Breast epithelium (tissue), 4 donors: ENCODE measurements at regions not wholly inside any gene's neighbourhood (a gene's known extent, or its start where the extent isn't known, plus 50 kb on each side); places are given as distances from the start of the nearest gene placed in this dataset.

Experiments used
- DNase-seq, 2 donors: peaks; one replicate each; pipeline ENCODE4 v3.0.0-alpha.2; 2019; ENCODE audit warnings: low spot score in 2 of 2
- H3K27ac ChIP-seq, 2 donors: fragments of 200-600 bp; sonication (generic) in 1 of 2; one replicate each; pipeline ENCODE4 v1.5.1; 2016 to 2019; ENCODE audit warnings: mild to moderate bottlenecking in 1 of 2
- H3K27me3 ChIP-seq, 2 donors: fragments of 200-600 bp; sonication (generic) in 1 of 2; one replicate each; pipeline versions ENCODE4 v1.5.1 to v1.6.0; 2017 to 2019; ENCODE audit warnings: control low read depth in 1 of 2, mild to moderate bottlenecking in 1 of 2
- H3K36me3 ChIP-seq: fragments of 200-600 bp; one replicate; pipeline ENCODE4 v1.5.1; 2019
- H3K4me1 ChIP-seq, 2 donors: fragments of 200-600 bp; sonication (generic); one replicate each; pipeline ENCODE4 v1.5.1; 2016 to 2019; ENCODE audit warnings: control low read depth in 1 of 2
- H3K4me3 ChIP-seq, 3 donors: fragments of 200-600 bp; sonication (generic); 1 replicate in 2 of 3; 2 replicates in 1 of 3; pipeline ENCODE4 v1.5.1; 2016 to 2019; ENCODE audit warnings: mild to moderate bottlenecking in 3 of 3, moderate library complexity in 2 of 3
- H3K9me3 ChIP-seq, 2 donors: fragments of 200-600 bp; sonication (generic) in 1 of 2; one replicate each; pipeline ENCODE4 v1.5.1; 2016 to 2019; ENCODE audit warnings: control low read depth in 1 of 2
- CTCF ChIP-seq, 3 donors: fragments of 450-650 bp; IDR thresholded peaks; one replicate each; pipeline ENCODE4 v1.5.1; 2016 to 2017; ENCODE audit warnings: antibody characterized with exemption in 3 of 3, mild to moderate bottlenecking in 3 of 3, moderate library complexity in 3 of 3
- POLR2A ChIP-seq: fragments of 450-650 bp; IDR thresholded peaks from one replicate; pipeline ENCODE4 v1.6.1; 2016; ENCODE audit warnings: antibody characterized with exemption, mild to moderate bottlenecking, moderate library complexity
- POLR2AphosphoS5 ChIP-seq, 3 donors: sonication (generic); formaldehyde crosslinking; IDR thresholded peaks; one replicate each; pipeline ENCODE4 v1.6.1; 2017; ENCODE audit warnings: antibody characterized with exemption in 3 of 3
- intact Hi-C: fragments of 100-400 bp; cut with DNase I; formaldehyde crosslinking; loops from one replicate; pipeline ENCODE4 v1.15.1; 2023; ENCODE audit warnings: low total_unique reads

GRCh38 chr2:12448846-12449505, 267.8 kb upstream of the TRIB2 start:
- intact Hi-C loops = no loop called here
- H3K27me3 ChIP-seq = no peaks in the 10 kb centered on the region
- no peak for DNase-seq
- no peaks in the 10 kb centered on the region for H3K36me3 ChIP-seq
- no peak overlapping the region for H3K4me3 ChIP-seq
- no peak overlapping the region for H3K27ac ChIP-seq
- no peaks in the 10 kb centered on the region for H3K9me3 ChIP-seq
- no peaks in the 10 kb centered on the region for H3K4me1 ChIP-seq
- TF ChIP-seq POLR2A (no peak), POLR2AphosphoS5 (IDR thresholded peaks at IDR 0.05) (no peak), CTCF (IDR thresholded peaks at IDR 0.05) (no peak)

- H3K36me3 ChIP-seq = no peaks in the 10 kb centered on the region
- intact Hi-C loops = no loop called here
- TF ChIP-seq CTCF (IDR thresholded peaks at IDR 0.05) = no peak
- H3K27ac ChIP-seq = no peak overlapping the region
- H3K4me1 ChIP-seq = peaks cover 0 to under 1% of the 10 kb centered on the region in 2 donors
- no peaks in the 10 kb centered on the region for H3K27me3 ChIP-seq
- no peak for DNase-seq
- no peaks in the 10 kb centered on the region for H3K9me3 ChIP-seq
- H3K4me3 ChIP-seq = no peak overlapping the region
These were observed 265.0 kb upstream of the TRIB2 start for GRCh38 chr2:12451726-12452125.

GRCh38 chr2:12452185-12452584, 264.6 kb upstream of the TRIB2 start:
- Histone ChIP-seq H3K27me3 (no peaks in the 10 kb centered on the region), H3K27ac (no peak overlapping the region), H3K4me3 (no peak overlapping the region), H3K4me1 (peaks cover 0 to 5% of the 10 kb centered on the region in 2 donors), H3K36me3 (no peaks in the 10 kb centered on the region), H3K9me3 (no peaks in the 10 kb centered on the region)
- intact Hi-C loops = no loop called here
- no peak for DNase-seq
- TF ChIP-seq CTCF (IDR thresholded peaks at IDR 0.05) = no peak
- no peak for TF ChIP-seq POLR2AphosphoS5 (IDR thresholded peaks at IDR 0.05)
- TF ChIP-seq POLR2A = no peak

GRCh38 chr2:12453731-12454130, 263.0 kb upstream of the TRIB2 start:
- TF ChIP-seq POLR2AphosphoS5 (IDR thresholded peaks at IDR 0.05) (no peak), CTCF (IDR thresholded peaks at IDR 0.05) (no peak), POLR2A (no peak)
- intact Hi-C loops = no loop called here
- H3K27ac ChIP-seq = no peak overlapping the region
- H3K4me3 ChIP-seq = no peak overlapping the region
- H3K36me3 ChIP-seq = no peaks in the 10 kb centered on the region
- H3K27me3 ChIP-seq = no peaks in the 10 kb centered on the region
- peaks cover 0 to 6% of the 10 kb centered on the region in 2 donors for H3K4me1 ChIP-seq
- DNase-seq = no peak
- no peaks in the 10 kb centered on the region for H3K9me3 ChIP-seq

- no peaks in the 10 kb centered on the region for H3K27me3 ChIP-seq
- intact Hi-C loops = no loop called here
- DNase-seq = no peak
- H3K36me3 ChIP-seq = no peaks in the 10 kb centered on the region
- H3K4me1 ChIP-seq = peaks cover 0 to 6% of the 10 kb centered on the region in 2 donors
- TF ChIP-seq CTCF (IDR thresholded peaks at IDR 0.05) (no peak), POLR2A (no peak), POLR2AphosphoS5 (IDR thresholded peaks at IDR 0.05) (no peak)
- H3K27ac ChIP-seq = no peak overlapping the region
- H3K9me3 ChIP-seq = no peaks in the 10 kb centered on the region
- no peak overlapping the region for H3K4me3 ChIP-seq
These were observed 261.1 kb upstream of the TRIB2 start for GRCh38 chr2:12455661-12456060.
